H7 (cell line): ENCODE measurements at regions not wholly inside any gene's neighbourhood (a gene's known extent, or its start where the extent isn't known, plus 50 kb on each side); places are given as distances from the start of the nearest gene placed in this dataset.
A peak's percentile ranks its signal among the peaks of the same experiment; 100 is the strongest.

Experiments used
- DNase-seq: peaks from one replicate; pipeline ENCODE4 v3.0.0; 2012
- H3K27me3 ChIP-seq: 2 replicates; pipeline ENCODE4 v1.6.0; 2011; ENCODE audit warnings: mild to moderate bottlenecking, low read length; ENCODE audit not compliant: control insufficient read depth, insufficient read depth
- H3K36me3 ChIP-seq: replicated peaks from 2 replicates; pipeline ENCODE4 v1.5.1; 2011; ENCODE audit warnings: low read length; ENCODE audit not compliant: control insufficient read depth, insufficient read depth
- H3K4me3 ChIP-seq: 2 replicates; pipeline ENCODE4 v1.5.1; 2011; ENCODE audit warnings: low read depth, mild to moderate bottlenecking, control low read depth, low read length, moderate library complexity; ENCODE audit not compliant: insufficient read depth

- no peak overlapping the region for H3K4me3 ChIP-seq
- no peak for DNase-seq
- H3K36me3 ChIP-seq = no peaks in the 10 kb centered on the region
- H3K27me3 ChIP-seq = no peaks in the 10 kb centered on the region
Measured at GRCh38 chr2:81529944-81530343, 1225.4 kb upstream of the LRRTM1 start.

DNA sequence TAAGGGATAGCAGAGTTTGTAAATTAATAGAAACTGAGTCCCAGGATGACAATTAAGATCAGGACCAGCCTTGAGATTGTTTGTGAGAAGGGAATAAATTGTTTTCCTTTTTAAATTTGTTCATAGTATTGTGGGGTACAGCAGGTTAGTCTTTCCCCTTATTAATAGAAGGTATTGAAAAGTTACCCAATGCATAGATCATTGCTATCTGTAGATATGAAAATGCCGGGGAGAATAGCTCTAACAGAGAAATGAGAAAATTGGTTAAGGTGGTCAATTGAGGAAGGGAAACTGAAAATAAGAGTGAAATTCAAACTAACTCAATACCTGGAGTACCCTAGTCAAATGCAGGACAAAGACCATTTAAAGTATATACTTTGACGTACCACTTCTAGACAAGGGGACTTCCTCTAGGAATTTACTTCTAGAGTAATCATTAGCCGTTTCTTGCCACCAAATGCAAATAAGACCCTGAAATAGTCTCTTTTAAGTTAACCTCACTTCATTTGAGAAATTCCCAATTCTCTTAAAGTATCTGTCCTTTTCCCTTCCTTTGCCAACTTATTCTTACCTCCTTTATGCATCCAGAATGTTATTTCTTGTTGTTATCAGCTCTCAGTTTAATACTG is 1224.4 kb upstream of the LRRTM1 start:
- Histone ChIP-seq H3K36me3 (no peaks in the 10 kb centered on the region), H3K27me3 (no peaks in the 10 kb centered on the region), H3K4me3 (no peak overlapping the region)
- no peak for DNase-seq

DNA sequence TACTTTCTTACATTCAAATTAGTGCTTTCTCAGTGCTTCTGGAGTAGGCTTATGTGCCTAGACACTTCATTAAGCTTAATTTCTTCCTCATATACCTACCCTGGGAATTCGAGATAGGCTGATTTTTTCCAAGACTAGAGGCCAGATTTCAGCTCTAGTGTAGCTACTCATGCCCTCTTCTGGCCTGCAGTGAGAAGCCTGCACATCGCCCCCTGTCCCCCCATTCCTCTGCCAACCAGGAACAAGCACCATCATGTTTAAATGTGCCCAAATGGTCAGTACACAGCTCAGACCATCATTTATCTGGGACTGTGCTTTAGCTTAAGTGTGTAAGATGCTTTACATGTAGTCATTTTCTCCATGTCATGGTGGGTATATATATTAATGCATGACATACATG is 1218.8 kb upstream of the LRRTM1 start:
- Histone ChIP-seq H3K4me3 (no peak overlapping the region), H3K36me3 (no peaks in the 10 kb centered on the region), H3K27me3 (no peaks in the 10 kb centered on the region)
- DNase-seq = peak; percentile 13

- Histone ChIP-seq H3K36me3 (no peaks in the 10 kb centered on the region), H3K27me3 (no peaks in the 10 kb centered on the region), H3K4me3 (no peak overlapping the region)
- no peak for DNase-seq
Measured at GRCh38 chr2:81513328-81513727, 1208.8 kb upstream of the LRRTM1 start.

GRCh38 chr2:81505586-81505985 is 1201.0 kb upstream of the LRRTM1 start:
- no peak for DNase-seq
- H3K36me3 ChIP-seq = no peaks in the 10 kb centered on the region
- H3K27me3 ChIP-seq = no peaks in the 10 kb centered on the region
- no peak overlapping the region for H3K4me3 ChIP-seq

DNA sequence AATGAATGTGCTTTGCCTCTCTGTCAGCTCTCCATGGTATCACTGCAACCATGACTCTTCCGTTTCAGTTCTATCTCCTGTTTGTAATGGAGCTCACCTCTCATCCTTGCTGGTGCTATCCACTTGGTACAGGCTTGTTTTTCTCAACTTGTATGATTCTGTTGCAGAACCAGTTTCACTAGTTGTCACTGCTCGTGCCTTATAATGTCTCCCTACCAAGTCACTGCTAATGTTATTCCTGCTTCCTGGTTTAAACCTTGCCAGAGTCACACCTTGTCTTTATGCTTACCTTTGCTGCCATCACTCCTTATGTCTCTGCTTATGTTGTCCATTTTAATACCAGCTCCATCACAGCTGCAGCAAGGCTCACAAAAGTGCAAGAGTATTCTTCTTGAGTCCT is 1191.0 kb upstream of the LRRTM1 start:
- Histone ChIP-seq H3K4me3 (no peak overlapping the region), H3K36me3 (no peaks in the 10 kb centered on the region), H3K27me3 (no peaks in the 10 kb centered on the region)
- no peak for DNase-seq

DNA sequence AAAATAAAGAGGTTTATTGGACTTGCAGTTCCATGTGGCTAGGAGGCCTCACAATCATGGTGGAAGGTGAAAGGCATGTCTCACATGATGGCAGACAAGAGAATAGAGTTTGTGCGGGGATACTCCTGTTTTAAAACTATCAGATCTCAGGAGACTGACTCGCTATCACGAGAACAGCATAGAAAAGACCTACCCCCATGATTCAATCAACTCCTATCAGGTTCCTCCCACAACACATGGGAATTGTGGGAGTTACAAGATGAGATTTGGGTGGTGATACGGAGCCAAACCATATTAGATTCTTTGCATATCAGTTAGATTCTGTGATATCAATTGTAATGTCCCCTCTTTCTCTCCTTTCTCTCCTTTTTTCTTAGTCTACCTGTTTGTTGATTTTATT is 1178.7 kb upstream of the LRRTM1 start:
- H3K4me3 ChIP-seq = no peak overlapping the region
- no peak for DNase-seq
- H3K27me3 ChIP-seq = no peaks in the 10 kb centered on the region
- no peaks in the 10 kb centered on the region for H3K36me3 ChIP-seq

GRCh38 chr2:81481994-81482368 is 1177.4 kb upstream of the LRRTM1 start:
- Histone ChIP-seq H3K36me3 (no peaks in the 10 kb centered on the region), H3K27me3 (no peaks in the 10 kb centered on the region), H3K4me3 (no peak overlapping the region)
- DNase-seq = peak; percentile 6

GRCh38 chr2:81481242-81481993 is 1176.9 kb upstream of the LRRTM1 start:
- Histone ChIP-seq H3K27me3 (no peaks in the 10 kb centered on the region), H3K36me3 (no peaks in the 10 kb centered on the region), H3K4me3 (no peak overlapping the region)
- peak; percentile 7 for DNase-seq

DNA sequence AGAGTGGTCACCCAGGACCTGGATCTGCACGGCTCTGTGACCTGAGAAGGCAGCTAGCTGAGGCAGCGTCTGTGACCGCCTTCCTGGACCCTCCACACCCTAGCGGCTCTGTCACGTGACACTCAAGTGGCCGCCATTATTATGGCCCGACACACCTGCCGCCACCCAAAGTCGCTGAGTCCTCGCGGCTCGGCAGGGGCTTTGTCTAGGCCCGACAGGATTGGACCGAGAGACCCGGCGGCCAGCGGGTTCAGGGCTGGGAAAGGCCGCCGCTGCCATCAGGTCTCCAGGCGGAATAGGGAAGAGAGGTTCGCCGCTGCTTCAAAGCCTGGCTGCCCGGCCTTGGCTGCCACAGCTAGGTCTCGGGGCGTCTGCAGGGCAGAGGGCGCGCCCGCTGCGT is 1162.5 kb upstream of the LRRTM1 start:
- Histone ChIP-seq H3K4me3 (no peak overlapping the region), H3K36me3 (no peaks in the 10 kb centered on the region), H3K27me3 (no peaks in the 10 kb centered on the region)
- DNase-seq = no peak

DNA sequence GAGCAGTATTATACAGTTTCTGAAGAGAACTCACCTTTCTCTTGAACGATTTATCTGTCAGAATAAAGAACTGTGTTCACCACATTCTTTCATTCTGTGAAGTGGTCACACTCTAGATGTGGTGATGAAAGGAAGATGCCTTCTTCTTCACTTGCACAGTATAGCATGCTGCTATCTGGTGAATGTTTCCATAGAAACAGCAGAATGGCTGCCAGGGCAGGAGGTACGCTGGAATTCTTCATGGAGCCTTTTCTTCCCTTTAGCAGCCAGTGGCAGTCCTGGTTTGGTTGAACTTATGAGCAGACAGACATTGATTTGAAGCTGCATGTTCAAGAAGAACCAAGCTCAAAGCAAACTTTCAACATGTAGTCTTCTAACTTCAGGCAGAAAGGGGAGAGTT is 1157.9 kb upstream of the LRRTM1 start:
- no peak for DNase-seq
- no peak overlapping the region for H3K4me3 ChIP-seq
- no peaks in the 10 kb centered on the region for H3K27me3 ChIP-seq
- H3K36me3 ChIP-seq = no peaks in the 10 kb centered on the region

GRCh38 chr2:81445176-81445575 is 1140.6 kb upstream of the LRRTM1 start:
- no peak for DNase-seq
- Histone ChIP-seq H3K27me3 (no peaks in the 10 kb centered on the region), H3K36me3 (no peaks in the 10 kb centered on the region), H3K4me3 (no peak overlapping the region)

GRCh38 chr2:81437456-81438000 is 1133.0 kb upstream of the LRRTM1 start:
- Histone ChIP-seq H3K36me3 (no peaks in the 10 kb centered on the region), H3K27me3 (no peaks in the 10 kb centered on the region), H3K4me3 (no peak overlapping the region)
- no peak for DNase-seq

DNA sequence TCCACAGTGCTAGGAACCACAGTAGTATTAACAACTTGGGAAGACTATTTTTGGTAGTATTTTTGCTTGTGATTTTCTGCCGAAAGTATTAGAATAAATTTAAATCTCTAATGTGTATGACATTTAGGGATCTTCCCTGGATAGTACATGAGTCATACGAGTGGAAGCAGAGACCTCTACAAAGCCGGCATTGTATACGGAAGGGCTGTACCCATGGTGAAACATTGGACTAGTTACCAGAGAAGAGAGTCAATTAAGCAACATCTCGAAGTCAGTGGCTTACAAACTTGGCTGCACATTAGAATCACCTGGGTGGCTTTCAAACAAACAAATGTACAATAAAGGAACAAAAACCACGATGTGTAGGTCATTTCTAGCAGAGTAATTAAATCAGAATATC is 1131.7 kb upstream of the LRRTM1 start:
- no peak for DNase-seq
- Histone ChIP-seq H3K27me3 (no peaks in the 10 kb centered on the region), H3K36me3 (no peaks in the 10 kb centered on the region), H3K4me3 (no peak overlapping the region)

GRCh38 chr2:81412681-81413080 is 1108.1 kb upstream of the LRRTM1 start:
- H3K4me3 ChIP-seq = no peak overlapping the region
- DNase-seq = no peak
- no peaks in the 10 kb centered on the region for H3K36me3 ChIP-seq
- H3K27me3 ChIP-seq = no peaks in the 10 kb centered on the region
